GM21390 (cell line): ENCODE measurements at regions not wholly inside any gene's neighbourhood (a gene's known extent, or its start where the extent isn't known, plus 50 kb on each side); places are given as distances from the start of the nearest gene placed in this dataset.

Experiments used
- ATAC-seq: cut with Tn5 transposase; IDR thresholded peaks from one replicate; pipeline ENCODE4 v1.9.1; 2021; ENCODE audit not compliant: unreplicated experiment

DNA sequence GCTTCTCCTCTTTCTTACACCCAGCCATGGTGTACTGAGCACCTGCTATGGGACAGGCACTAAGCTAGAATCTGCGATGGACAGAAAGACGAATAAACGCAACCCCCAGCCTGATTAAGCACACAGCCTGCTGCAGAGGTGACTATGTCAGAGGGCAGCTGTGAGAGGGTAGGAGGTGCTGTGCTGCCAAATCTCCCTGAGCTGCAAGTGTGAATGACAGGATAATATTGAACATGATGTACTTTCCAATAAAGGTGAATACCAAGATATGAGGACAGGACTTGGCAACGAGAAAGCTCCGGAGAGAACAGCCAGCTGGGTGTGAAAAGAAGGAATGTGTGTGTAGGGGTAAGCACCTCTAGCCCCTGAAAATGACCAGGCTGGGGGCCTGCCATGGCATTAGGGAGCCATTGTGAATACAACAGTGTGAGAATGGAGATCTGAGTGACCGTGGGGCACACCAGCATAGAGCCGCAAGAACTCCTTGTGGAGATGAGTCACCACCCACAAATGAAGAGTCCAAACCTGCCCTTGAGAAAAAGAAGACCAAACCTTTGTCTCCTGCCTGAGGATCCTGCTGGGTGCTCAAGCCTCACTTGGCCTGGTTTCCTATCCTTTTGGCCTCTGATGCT lies 83.0 kb upstream of the ATF3 start:
- ATAC-seq: no peak

DNA sequence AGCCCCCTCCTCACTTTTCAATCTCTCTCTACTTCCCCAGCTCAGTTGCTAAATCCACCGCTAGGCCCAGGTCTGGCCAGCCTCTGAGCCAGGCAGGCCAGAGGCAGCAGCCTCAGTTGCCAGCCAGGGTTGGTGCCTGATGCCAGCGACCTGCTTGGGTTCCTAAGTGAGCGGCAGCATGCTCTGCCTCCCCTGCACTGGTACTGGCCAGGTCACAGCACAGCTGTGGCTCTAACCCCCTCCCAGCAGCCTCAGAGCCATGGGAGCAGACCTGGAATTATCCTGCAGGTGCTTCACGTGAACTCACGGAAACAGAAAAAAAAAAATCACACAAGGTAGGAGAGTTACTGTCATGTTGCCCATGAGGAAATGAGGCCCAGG lies 82.5 kb upstream of the ATF3 start:
- ATAC-seq: no peak

GRCh38 chr1:212528501-212528900 lies 80.1 kb upstream of the ATF3 start:
- ATAC-seq: no peak

DNA sequence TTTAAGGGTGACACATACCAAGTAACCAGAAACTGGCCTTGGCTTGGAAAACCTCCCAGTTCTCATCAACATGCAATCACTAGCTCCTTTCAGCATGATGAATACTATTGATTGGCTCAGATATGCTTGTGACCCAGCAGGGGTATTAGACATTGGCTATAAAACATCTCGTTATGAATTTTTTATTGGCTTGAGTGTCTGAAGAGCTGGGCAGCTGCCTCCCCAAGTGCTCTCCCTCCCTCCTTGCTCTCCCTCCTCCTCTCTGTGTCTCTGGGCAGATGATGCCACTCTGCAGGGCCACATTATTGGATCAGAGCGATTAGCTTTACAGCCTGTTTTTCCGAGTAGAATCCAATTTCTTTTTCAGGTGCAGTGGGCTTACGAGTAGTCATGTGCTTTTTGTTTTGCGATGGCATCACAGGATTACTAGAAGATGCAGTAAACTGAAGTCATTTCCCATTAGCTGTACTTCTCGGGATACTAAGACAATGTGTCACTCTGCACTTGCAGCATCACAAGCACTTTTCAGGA lies 79.3 kb upstream of the ATF3 start:
- no peak for ATAC-seq

- ATAC-seq: no peak
Measured at GRCh38 chr1:212531267-212531666, 77.3 kb upstream of the ATF3 start.

DNA sequence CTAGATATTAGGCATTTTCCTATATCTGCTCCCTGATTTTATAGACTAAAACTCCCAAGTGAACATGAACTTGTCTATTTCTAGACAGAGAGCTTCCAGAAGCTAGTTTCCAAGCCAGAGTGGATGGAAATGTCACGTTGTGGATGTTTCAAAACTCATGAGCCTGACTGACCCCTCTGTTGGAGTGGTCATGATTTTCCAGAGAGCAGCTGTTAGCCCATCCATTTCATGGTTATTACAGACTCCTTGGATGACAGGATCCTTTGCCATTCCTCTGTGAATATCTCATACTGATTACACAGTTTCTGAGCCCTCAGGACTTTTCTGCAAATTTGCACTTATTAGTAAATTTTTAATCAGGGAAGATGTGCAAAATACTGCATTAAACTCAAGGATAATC lies 76.8 kb upstream of the ATF3 start:
- no peak for ATAC-seq

- no peak for ATAC-seq
Measured at GRCh38 chr1:212532469-212533147, 76.0 kb upstream of the ATF3 start.

DNA sequence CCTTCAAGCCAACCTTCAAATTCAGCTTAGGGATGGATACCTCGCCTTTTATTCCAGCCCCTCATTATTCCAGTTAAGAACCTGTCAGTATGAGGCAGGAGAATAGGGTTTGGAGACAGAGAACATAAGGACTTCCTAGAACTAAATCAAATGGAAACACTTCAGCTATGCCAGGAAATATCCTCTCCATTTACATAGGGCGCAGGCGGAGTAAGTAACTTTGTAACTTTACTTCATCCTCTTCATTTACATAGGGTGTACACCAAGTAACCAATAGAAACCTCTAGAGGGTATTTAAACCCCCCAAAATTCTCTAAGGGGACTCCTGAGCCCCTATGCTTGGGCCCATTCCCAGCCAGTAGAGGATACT lies 75.4 kb upstream of the ATF3 start:
- no peak for ATAC-seq

DNA sequence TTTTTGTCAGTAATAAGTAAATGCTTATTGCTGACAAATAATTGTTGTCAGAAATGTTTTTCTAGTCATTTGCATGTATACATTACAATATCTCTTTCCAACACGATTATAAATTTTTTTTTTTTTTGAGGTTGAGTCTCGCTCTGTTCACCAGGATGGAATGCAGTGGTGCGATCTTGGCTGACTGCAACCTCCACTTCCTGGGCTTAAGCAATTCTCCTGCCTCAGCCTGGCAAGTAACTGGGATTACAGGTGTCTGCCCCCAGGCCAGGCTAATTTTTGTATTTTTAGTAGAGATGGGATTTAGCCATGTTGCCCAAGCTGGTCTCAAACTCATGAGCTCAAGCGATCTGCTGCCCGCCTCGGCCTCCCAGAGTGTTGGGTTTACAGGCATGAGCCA lies 72.0 kb upstream of the ATF3 start:
- ATAC-seq: no peak

GRCh38 chr1:212537610-212538009 lies 71.0 kb upstream of the ATF3 start:
- no peak for ATAC-seq

GRCh38 chr1:212539737-212540430 lies 68.7 kb upstream of the ATF3 start:
- ATAC-seq: no peak

DNA sequence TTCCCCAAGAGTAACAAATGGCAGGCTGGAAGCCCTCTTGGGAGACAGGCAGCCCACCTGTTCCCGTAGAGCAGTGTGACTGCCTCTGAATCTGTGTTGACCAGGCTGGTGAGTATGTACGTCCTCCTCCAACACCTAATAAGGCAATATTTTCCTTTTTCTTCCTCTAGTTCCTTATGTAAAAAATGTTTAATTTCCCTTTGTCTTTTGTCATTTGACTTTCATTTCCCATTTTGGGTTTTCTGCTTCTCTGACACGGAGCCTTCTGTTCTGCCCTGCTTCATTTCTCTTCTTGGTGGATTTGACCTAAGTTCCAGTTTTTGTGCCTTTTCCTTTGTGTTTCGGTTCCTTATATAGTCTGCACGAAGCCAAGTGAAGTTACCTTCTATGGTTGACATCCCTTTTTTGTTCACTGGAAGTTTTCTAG lies 65.8 kb upstream of the ATF3 start:
- ATAC-seq: no peak

DNA sequence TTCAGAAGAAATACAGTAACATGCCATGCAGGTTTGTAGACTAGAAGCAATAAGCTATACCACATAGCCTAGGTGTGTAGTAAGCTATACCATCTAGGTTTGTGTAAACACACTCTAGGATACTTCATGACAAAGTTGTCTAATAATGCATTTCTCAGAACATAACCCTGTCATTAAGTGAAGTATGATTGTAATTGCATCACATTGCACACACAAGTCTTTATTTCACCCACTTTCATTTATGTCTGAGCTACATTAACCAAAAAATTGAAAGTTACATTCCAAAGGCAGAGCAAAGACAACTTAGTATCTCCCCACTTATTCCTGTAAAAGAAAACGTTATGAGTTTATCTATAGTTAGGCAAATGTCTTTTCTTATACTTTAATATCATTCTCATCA lies 64.5 kb upstream of the ATF3 start:
- ATAC-seq: no peak

GRCh38 chr1:212545941-212546635 lies 62.5 kb upstream of the ATF3 start:
- no peak for ATAC-seq

GRCh38 chr1:212549503-212550017 lies 59.0 kb upstream of the ATF3 start:
- ATAC-seq: no peak

- ATAC-seq: no peak
Measured at GRCh38 chr1:212551929-212552328, 56.6 kb upstream of the ATF3 start.

DNA sequence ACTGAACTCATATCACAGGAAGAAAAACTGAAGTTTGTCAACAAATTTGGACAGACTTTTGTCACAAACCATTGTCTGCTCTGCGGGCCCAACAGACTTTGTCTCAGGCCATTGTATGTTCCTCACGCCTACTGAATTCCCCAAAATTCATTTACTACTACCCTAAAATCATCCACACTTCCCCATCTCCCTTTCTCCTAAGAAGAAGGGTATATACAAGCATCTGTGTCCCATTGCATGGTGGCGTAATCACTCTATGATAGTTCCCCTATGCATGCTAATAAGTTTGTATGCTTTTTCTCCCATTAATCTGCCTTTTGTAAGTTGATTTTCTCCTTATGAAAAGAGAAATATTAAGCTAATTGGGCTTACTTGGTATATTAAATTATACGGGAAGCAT lies 54.9 kb upstream of the ATF3 start:
- ATAC-seq: no peak

GRCh38 chr1:212554401-212554800 lies 54.2 kb upstream of the ATF3 start:
- ATAC-seq: no peak

- ATAC-seq: no peak
Measured at GRCh38 chr1:212555426-212555825, 53.1 kb upstream of the ATF3 start.

DNA sequence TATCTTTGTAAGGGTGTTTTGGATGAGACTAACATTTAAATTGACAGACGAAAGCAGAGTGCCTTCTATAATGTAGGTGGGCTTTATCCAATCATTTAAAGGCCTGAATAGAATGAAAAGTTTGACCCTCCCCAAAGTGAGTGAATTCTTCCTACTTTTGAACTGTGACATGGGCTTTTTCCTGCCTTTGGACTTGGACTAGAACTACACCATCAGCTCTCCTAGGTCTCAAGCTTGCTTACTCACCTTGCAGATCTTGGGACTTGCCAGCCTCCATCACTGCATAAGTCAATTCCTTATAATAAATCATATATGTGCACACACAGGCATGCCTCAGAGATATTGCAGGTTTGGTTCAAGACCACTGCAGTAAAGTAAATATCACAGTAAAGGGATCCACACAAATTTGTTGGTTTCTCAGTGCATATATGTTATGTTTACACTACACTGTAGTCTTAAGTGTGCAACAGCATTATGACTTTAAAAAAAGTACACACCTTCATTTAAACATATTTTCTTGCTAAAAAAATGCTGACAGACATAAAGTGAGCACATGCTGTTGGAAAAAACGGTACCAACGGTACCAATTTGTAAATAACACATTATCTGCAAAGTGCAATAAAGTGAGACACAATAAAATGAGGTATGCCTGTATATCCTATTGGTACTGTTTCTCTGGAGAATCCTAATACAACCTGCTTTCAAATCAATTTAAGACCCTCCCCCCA lies 51.6 kb upstream of the ATF3 start:
- ATAC-seq: no peak
